Activated CD4-positive, alpha-beta T cell treated with anti-CD3 and anti-CD28 coated beads for 1 hour (primary cell): ENCODE measurements at regions not wholly inside any gene's neighbourhood (a gene's known extent, or its start where the extent isn't known, plus 50 kb on each side); places are given as distances from the start of the nearest gene placed in this dataset.

ENCODE experiments used
- DNase-seq: peaks from one replicate; pipeline ENCODE4 v3.0.0-alpha.2; 2020

GRCh38 chr20:21653628-21654027 is 51.8 kb upstream of the PAX1 start:
- no peak for DNase-seq

GRCh38 chr20:21643417-21643816 is 62.0 kb upstream of the PAX1 start:
- DNase-seq, result no peak

- no peak for DNase-seq
Measured at GRCh38 chr20:21640556-21640955, 64.9 kb upstream of the PAX1 start.

GRCh38 chr20:21633829-21634228 is 71.6 kb upstream of the PAX1 start:
- no peak for DNase-seq

- DNase-seq, result no peak
Measured at GRCh38 chr20:21632735-21633053, 72.8 kb upstream of the PAX1 start.

- no peak for DNase-seq
Measured at GRCh38 chr20:21632031-21632734, 73.3 kb upstream of the PAX1 start.

- no peak for DNase-seq
Measured at GRCh38 chr20:21628800-21629199, 76.7 kb upstream of the PAX1 start.

- DNase-seq, result no peak
Measured at GRCh38 chr20:21623781-21624094, 81.7 kb upstream of the PAX1 start.

- DNase-seq, result no peak
Measured at GRCh38 chr20:21623074-21623780, 82.2 kb upstream of the PAX1 start.

GRCh38 chr20:21622097-21622857 is 83.2 kb upstream of the PAX1 start:
- DNase-seq, result no peak

- DNase-seq, result no peak
Measured at GRCh38 chr20:21618759-21619416, 86.6 kb upstream of the PAX1 start.

GRCh38 chr20:21615617-21616080 is 89.8 kb upstream of the PAX1 start:
- DNase-seq, result peak; percentile 13

GRCh38 chr20:21614980-21615379 is 90.5 kb upstream of the PAX1 start:
- no peak for DNase-seq

GRCh38 chr20:21613512-21613911 is 92.0 kb upstream of the PAX1 start:
- no peak for DNase-seq

- no peak for DNase-seq
Measured at GRCh38 chr20:21609981-21610380, 95.5 kb upstream of the PAX1 start.

- DNase-seq, result no peak
Measured at GRCh38 chr20:21609221-21609620, 95.4 kb upstream of the NKX2-2 start.

- DNase-seq, result no peak
Measured at GRCh38 chr20:21608777-21609176, 94.9 kb upstream of the NKX2-2 start.

- no peak for DNase-seq
Measured at GRCh38 chr20:21607971-21608725, 94.3 kb upstream of the NKX2-2 start.

- DNase-seq, result no peak
Measured at GRCh38 chr20:21601799-21602198, 87.9 kb upstream of the NKX2-2 start.

- DNase-seq, result no peak
Measured at GRCh38 chr20:21586682-21587081, 72.8 kb upstream of the NKX2-2 start.

- no peak for DNase-seq
Measured at GRCh38 chr20:21583486-21584168, 69.8 kb upstream of the NKX2-2 start.

- no peak for DNase-seq
Measured at GRCh38 chr20:21577551-21577950, 63.7 kb upstream of the NKX2-2 start.
